DOHH2 (cell line): ENCODE measurements at regions not wholly inside any gene's neighbourhood (a gene's known extent, or its start where the extent isn't known, plus 50 kb on each side); places are given as distances from the start of the nearest gene placed in this dataset.

Experiments used
- CTCF ChIP-seq: fragments of 200-600 bp; sonication (generic); IDR thresholded peaks from one replicate; pipeline ENCODE4 v1.5.1; 2014; ENCODE audit warnings: antibody characterized with exemption, mild to moderate bottlenecking, low read depth, low read length; ENCODE audit not compliant: poor library complexity, severe bottlenecking
- EZH2phosphoT487 ChIP-seq: fragments of 200-600 bp; sonication (generic); IDR thresholded peaks from 2 replicates; pipeline ENCODE4 v1.6.1; 2017; ENCODE audit warnings: borderline replicate concordance, mild to moderate bottlenecking, antibody characterized with exemption, low read length, moderate library complexity, mixed read lengths

GRCh38 chr10:62460393-62460792 is 86.2 kb downstream of the ZNF365 start:
- TF ChIP-seq CTCF, result no peak
- TF ChIP-seq EZH2phosphoT487, result no peak
